ENCODE measurements at regions not wholly inside any gene's neighbourhood (a gene's known extent, or its start where the extent isn't known, plus 50 kb on each side); places are given as distances from the start of the nearest gene placed in this dataset.
A peak's percentile ranks its signal among the peaks of the same experiment; 100 is the strongest.

DNA sequence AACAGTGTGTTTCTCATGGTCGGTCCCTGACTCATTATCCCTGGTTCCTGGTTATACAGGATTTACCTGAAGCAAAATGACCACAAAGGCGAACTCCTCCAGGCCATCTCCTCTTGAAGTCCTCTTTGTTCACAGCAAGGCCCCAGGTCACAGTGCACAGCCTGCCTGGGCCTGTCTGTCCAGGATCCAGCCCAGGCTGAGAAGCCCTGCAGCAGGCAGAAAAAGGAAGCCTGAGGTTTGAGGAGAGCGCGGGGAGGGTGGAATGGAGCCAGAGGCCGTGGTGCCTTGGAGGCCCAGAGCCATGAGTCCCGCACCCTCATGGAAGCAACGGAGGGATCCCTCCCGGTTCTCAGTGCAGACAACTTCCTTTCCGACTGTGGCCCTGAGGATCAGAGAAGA, 136.8 kb upstream of the IRF2BP2 start:
- no peak overlapping the region for H3K27ac Mint-ChIP-seq
- no peaks in the 10 kb centered on the region for H3K36me3 Mint-ChIP-seq
- H3K9me3 Mint-ChIP-seq: no peaks in the 10 kb centered on the region
- DNase-seq (ENCODE audit: low spot score in 2 of 2): no peak
- ATAC-seq: no peak

DNA sequence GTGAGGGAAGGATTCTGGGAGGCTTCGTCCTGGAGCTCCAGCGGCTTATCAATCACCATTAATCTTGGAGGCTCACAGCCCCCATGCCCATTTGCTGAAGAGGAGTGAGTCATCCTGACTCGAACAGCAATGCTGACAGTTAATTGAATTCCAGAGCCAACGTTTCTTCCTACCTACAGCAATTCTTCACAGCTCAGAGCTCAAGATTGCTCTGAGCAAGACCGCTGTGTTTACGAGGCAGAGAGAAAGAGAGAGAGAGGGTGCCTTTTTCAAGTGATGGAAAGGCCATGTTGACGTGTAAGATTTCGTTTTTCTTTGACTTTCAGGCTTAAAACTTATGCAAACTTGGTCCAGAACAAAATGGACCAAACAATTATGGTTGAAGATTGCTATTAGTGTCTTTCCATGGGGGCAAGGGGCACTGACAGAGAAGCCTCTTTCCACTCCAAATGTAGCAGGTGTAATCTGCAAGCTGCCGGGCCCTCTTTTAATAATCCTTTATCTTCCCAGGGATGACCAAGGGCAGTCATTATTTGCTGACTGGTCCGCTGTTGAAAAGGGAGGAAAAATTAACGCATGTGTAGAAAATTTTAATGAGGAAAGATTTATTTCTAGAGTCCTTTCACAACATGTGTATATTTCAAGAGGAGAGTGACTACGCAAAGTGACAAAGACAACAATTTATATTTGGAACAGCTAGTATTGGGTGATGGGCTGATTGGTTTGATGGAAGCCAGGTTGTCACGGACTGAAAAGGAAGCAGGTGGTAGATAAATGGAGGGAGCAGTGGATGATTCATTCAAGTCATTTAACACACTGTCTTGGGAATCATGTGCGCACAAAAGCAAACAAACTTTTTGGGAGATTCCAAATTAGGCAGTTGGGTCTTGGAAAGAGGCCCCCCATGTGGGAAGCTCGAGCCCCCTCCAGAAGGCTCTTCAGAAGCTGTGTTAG, 136.1 kb upstream of the IRF2BP2 start:
- H3K36me3 Mint-ChIP-seq: no peaks in the 10 kb centered on the region
- no peaks in the 10 kb centered on the region for H3K9me3 Mint-ChIP-seq
- no peak overlapping the region for H3K27ac Mint-ChIP-seq
- DNase-seq (ENCODE audit: low spot score in 2 of 2) (no peak), ATAC-seq (no peak)

DNA sequence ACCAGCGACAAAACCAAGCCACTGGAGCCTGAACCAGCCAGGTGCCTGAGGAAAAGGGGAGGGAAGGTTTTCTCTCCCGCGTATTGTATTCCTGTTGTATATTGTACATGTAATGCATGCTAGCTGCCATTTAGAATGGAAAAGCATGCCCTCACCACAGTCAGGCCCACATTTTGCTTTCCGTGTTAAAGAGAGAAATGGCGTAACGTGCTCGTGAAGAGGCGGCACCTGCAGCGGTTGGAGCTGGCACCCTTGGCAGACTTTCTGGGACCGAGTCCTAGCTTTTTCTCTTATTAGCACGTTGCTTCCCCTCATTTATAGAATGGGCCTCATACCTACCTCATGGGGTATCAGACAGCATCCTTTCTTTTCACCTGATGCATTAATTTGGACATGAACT, 135.3 kb upstream of the IRF2BP2 start:
- DNase-seq (ENCODE audit: low spot score in 2 of 2): no peak
- H3K9me3 Mint-ChIP-seq: no peaks in the 10 kb centered on the region
- H3K27ac Mint-ChIP-seq: no peak overlapping the region
- no peaks in the 10 kb centered on the region for H3K36me3 Mint-ChIP-seq
- ATAC-seq: no peak

DNA sequence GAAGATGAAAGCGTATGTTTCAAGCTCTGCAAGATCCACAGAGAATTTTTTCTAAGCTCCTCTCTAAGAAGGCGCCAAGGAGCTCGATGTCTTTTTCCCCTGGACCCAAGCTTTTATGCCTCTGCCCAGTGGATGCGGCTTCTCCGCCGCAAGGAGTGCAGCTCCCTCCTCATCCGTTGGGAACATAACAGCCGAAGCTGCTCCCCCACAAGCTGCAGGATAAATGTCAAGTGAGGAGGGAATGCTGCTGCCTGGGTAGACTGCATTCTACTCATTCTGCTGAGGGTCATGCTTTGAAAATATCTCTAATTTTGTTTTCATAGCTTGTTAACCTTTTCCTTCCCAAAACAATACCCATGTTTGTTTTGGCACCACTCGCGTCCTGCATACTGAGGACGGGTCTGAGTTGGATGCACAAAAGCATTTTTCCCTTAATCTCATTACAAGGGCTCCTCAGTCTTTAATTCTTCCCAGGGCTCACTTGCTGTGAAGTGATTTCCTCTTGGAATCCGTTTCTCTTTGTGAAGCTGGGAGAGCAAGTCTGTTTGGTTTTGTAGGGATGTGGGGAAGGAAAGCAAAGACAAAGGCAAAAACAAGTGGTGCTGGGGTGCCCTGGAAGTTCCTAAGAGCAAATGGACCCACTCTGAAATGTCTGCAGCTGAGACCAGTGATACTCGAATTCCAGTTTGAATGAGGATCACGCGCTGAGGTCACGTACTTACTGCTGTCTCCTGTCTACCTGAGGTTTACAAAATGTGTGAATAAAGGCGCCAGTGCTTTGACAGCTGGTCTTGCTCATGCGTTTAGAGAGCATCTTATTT, 134.0 kb upstream of the IRF2BP2 start:
- Mint-ChIP-seq H3K36me3 (no peaks in the 10 kb centered on the region), H3K9me3 (no peaks in the 10 kb centered on the region), H3K27ac (no peak overlapping the region)
- ATAC-seq: no peak
- DNase-seq (ENCODE audit: low spot score in 2 of 2): no peak

DNA sequence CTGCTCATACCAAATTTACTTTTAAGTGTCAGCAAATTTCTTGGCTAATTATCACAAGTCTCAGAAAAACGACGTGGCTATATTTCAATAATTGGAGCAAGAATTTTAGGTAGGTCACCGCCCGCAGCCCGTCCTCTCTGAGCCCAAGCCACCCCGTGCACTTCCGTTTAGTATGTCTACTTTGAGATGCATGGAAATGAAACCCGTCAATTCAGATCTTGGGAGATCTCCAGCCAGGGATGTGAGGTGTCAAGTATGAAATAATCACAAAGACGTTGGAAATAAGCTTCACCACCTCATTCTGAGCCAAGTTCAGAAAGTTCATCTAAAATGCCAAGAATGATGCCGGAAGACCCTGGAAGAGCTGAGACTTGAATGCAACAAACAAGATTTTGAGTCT, 132.6 kb upstream of the IRF2BP2 start:
- ATAC-seq (no peak), DNase-seq (ENCODE audit: low spot score in 2 of 2) (no peak)
- Mint-ChIP-seq H3K27ac (no peak overlapping the region), H3K36me3 (no peaks in the 10 kb centered on the region), H3K9me3 (no peaks in the 10 kb centered on the region)

DNA sequence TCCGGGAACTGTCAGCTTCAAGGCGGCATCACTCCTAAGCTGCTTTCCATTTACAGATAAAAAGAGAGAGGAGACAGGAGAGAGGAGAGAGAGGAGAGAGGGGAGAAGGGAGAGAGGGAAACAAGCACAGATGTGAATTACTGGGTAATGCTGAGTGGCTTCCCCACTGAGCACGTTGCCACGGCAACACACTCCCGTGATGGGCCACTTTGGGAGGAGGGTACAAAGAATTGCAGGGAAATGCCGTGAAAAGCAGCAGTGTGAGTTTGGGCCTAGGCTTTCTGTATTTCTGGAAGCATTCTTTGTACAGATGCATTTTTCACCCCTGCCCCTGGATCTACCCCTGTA, 128.0 kb upstream of the IRF2BP2 start:
- Mint-ChIP-seq H3K9me3 (no peaks in the 10 kb centered on the region), H3K36me3 (no peaks in the 10 kb centered on the region), H3K27ac (peak overlapping the region in 1 of 2 donors; percentile 17)
- DNase-seq (ENCODE audit: low spot score in 2 of 2) (no peak), ATAC-seq (no peak)

DNA sequence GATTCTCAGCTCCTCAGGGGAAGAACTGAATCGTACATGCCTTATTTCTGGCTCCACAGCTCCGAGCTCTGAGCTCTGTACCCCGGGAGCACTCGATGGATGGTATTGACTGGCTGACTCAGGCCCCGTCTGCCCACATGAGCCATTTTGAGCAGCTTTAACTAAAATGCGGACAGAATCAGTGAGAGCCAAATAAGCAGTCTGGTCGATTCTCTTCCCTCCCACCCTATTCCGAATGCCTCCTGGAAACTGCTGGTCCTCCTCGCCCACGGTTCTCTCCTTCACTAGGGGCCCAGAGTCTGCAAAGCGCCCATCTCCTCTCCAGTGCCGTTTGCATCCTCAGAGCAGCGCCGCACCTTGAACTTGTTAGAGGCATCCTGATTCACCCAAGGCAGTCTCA, 125.9 kb upstream of the IRF2BP2 start:
- Mint-ChIP-seq H3K27ac (no peak overlapping the region), H3K9me3 (no peaks in the 10 kb centered on the region), H3K36me3 (peaks cover 0 to 7% of the 10 kb centered on the region in 2 donors)
- DNase-seq (ENCODE audit: low spot score in 2 of 2) (no peak), ATAC-seq (no peak)

DNA sequence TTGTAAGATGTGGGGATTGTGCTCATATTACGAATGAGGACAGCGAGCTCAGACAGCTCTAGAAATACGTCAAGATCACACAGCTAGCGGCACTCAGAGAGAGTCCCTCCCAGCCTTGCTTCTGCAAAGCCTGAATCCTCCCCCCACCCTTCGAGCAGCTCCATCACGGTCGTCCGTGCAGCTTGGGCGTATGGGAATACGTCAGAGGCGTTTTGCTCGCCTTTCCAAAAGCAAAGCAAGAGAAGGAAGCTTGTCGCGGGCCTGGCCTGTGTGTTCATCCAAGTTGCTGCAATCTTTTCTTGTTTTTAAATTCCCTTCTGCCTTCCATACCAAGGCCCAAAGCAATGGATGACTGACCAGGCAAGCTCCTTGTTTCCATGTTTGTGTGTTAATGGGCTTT, 125.5 kb upstream of the IRF2BP2 start:
- Mint-ChIP-seq H3K27ac (no peak overlapping the region), H3K9me3 (no peaks in the 10 kb centered on the region), H3K36me3 (peaks cover 0 to 7% of the 10 kb centered on the region in 2 donors)
- DNase-seq (ENCODE audit: low spot score in 2 of 2) (no peak), ATAC-seq (no peak)

DNA sequence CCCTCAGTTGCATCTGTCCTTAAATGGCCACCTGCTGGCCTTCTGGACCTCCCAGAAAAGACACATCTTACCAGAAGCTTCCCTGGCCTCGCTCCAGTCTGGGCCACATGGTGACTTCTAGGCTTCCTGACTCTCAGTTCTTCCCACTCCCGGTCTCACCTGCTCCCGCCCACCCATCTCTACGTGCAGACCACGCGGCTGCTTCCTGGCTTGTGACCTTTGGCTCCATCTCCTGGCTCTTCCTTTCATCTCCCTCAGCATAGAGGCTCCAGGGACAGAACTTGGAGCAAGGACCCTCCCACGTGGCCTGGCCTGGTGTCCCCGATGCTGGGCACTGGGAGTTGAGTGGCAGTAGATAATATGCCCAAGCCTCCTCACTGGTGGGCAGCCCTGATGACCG, 124.9 kb upstream of the IRF2BP2 start:
- Mint-ChIP-seq H3K9me3 (no peaks in the 10 kb centered on the region), H3K36me3 (peaks cover 0 to 12% of the 10 kb centered on the region in 2 donors), H3K27ac (peak overlapping the region; percentile 26 to 37)
- DNase-seq (ENCODE audit: low spot score in 2 of 2): no peak
- no peak for ATAC-seq

DNA sequence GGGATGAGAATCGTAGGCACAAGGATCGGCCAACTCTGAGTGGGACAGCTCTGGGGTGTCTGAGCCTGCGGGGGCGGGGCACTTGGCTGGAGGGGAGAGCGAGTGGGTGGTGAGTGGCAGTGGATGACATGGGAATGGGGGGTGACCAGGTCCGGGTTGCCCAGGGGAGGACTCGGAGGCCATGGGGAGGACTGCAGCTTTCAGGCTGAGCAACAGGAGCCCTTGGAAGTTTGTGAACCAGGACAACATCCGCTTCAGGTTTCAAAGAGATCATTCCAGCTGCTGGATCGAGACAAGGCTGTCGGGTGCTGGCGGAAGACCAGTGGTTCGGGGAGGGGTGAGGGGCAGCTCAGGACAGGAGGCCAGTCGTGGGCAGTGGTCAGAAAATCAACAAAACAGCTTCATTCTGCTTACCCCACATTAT, 124.4 kb upstream of the IRF2BP2 start:
- DNase-seq (ENCODE audit: low spot score in 2 of 2) (no peak), ATAC-seq (no peak)
- peaks cover 0 to 16% of the 10 kb centered on the region in 2 donors for H3K36me3 Mint-ChIP-seq
- H3K27ac Mint-ChIP-seq: peak overlapping the region in 1 of 2 donors; percentile 25
- no peaks in the 10 kb centered on the region for H3K9me3 Mint-ChIP-seq

DNA sequence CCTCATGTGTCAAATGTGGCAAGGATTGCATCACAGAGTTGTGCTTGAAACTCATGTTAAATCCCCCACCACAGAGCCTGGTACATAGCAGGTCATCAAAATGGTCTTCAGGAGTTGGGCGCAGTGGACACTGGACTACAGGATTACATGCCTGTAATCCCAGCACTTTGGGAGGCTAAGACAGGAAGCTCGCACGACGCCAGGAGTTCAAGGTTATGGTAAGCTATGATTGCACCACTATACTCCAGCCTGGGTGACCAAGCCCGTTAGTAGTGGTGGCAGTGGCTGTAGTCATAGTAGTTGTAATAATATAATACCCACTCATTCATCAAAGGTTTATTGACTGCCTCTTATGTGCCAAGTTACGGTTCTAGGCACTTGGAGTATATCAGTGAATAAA, 123.4 kb upstream of the IRF2BP2 start:
- ATAC-seq (no peak), DNase-seq (ENCODE audit: low spot score in 2 of 2) (no peak)
- H3K27ac Mint-ChIP-seq: no peak overlapping the region

DNA sequence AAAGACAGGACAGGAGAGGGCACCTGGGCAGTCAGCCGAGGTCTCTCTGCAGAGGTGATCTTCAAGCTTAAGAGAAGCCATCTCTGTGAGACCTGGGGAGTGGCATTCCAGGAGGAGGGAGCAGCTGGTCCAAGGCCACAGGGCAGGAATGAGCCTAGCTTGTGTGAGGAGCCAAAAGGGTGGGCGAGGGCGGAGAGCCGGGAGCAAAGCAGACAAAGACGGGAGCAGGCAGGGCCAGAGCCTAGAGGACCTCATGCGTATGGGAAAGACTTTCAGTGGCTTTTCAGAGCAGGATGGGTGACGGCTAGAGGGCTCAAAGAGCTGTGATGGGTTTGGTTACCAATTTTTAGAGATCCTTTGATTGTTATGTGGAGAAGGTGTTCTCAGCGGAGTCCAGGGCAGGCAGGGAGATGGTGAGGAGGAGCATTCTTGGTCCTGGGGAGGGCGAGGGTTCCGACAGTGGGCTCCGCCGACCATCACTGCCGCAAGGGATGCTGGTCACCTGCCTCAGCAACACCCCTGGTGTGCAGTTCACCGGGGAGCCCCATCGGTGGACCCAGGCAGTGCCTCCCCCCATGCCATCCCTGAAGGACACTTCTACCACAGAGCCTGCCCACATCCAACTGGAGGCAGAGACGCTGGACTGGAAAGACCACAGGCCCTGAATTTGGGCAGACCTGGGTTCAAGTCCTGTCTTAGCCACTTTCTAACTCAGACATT, 122.9 kb upstream of the IRF2BP2 start:
- Mint-ChIP-seq H3K27ac (peak overlapping the region in 1 of 2 donors; percentile 93), H3K9me3 (no peaks in the 10 kb centered on the region), H3K36me3 (peaks cover 0 to 32% of the 10 kb centered on the region in 2 donors)
- ATAC-seq (no peak), DNase-seq (ENCODE audit: low spot score in 2 of 2) (no peak)

More for the DNA sequence above, 123.4 kb upstream of the IRF2BP2 start:
- peaks cover 0 to 26% of the 10 kb centered on the region in 2 donors for H3K36me3 Mint-ChIP-seq
- H3K9me3 Mint-ChIP-seq: no peaks in the 10 kb centered on the region

DNA sequence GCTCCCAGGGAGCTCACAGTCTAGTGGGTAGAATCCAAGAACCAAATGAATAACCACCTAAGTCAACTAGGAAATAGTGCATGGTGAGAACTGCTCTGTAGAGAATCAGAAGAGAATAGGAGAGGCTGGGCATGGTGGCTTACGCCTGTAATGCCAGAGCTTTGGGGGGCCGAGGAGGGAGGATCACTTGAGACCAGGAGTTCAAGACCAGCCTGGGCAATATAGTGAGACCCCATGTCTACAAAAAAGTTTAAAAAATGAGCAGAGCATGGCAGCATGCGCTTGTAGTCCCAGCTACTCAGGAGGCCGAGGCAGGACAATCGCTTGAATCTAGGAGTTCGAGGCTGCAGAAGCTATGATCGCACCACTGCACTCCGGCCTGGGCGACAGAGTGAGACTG, 122.3 kb upstream of the IRF2BP2 start:
- peak overlapping the region; percentile 87 to 93 for H3K27ac Mint-ChIP-seq
- peaks cover 0 to 36% of the 10 kb centered on the region in 2 donors for H3K36me3 Mint-ChIP-seq
- no peak for DNase-seq (ENCODE audit: low spot score in 2 of 2)
- ATAC-seq: no peak
- H3K9me3 Mint-ChIP-seq: no peaks in the 10 kb centered on the region

DNA sequence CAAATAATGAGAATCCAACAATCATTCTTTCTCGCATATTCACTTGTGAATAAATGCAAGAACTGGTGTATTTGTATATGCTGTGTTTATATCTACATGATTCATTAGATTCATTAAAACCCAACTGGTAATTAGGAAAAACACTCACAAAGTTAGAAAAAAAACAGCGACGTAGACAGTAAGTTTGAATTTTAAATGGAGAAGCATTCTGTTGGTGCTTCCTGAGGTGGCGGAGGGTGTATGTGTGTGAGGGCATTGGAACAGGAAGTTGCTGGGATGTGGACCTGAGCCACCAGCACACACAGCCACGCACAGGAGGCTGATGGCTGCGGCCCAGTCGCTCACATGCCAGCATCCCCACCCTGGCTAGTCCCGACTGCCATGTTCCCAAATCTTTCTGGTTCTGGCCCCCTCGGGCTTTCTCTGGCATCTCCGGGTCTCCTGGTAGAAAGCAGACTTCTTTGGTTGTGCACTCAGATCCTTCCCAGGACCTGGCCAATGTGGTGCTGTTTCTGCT, 121.6 kb upstream of the IRF2BP2 start:
- peak overlapping the region; percentile 87 to 93 for H3K27ac Mint-ChIP-seq
- H3K9me3 Mint-ChIP-seq: no peaks in the 10 kb centered on the region
- peak in 1 of 2 donors; percentile 25 for DNase-seq (ENCODE audit: low spot score in 2 of 2)

DNA sequence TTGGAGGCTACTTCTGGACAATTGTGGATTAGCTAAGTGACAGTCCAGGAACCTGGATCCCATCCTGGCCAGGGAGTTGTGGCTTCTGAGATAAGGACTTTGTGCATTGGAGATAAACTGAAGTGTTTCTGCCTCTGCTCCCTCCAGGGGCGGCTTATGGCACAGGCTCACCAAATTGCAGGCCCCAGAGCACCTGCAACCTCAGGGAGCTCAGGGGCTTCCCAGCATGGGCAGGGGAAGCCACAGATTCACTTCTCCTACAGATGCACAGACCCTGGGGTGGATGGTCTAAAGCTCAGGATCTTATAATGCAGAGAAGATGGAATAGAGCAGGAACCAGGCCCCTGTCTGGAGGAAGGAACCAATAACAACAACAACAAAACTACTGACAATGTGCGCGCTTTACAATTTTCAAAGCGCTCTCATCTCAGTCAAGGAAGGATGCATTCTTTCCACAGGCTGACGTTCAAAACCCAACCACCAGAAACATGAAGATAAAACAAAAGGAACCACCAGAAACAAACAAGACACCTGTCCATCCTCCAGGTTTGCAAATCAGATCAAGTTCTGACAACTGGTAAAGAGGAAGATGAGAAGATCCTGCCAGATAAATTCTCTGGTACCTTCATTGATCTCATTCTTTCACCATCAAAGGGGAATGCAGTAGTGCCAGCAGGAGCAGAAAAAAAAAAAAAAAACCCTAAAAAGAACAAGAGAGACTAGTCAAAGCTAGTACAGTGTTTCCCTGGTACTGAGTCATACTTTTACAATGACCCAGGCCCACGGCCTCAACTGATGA, 121.0 kb upstream of the IRF2BP2 start:
- ATAC-seq (peak; percentile 92 to 95), DNase-seq (ENCODE audit: low spot score in 2 of 2) (peak in 1 of 2 donors; percentile 43)
- Mint-ChIP-seq H3K9me3 (no peaks in the 10 kb centered on the region), H3K36me3 (peaks cover 0 to 36% of the 10 kb centered on the region in 2 donors), H3K27ac (peak overlapping the region; percentile 87 to 93)

More for the DNA sequence above, 121.6 kb upstream of the IRF2BP2 start:
- peaks cover 0 to 36% of the 10 kb centered on the region in 2 donors for H3K36me3 Mint-ChIP-seq
- ATAC-seq: peak; percentile 59 to 60

DNA sequence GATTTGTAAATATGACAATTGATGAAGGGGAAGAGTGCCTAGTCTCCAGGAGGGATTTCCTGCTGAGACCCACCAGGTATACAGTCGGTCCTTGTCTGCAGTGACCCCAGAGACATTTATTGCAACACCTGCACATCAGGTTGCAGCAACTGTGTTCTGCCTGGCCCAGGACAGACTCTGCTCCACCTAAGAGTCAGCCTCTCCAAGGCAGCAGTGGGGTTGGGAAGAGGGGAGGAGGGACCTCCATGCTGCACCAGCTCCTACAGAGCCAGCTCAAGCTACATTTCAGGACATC, 120.4 kb upstream of the IRF2BP2 start:
- ATAC-seq (no peak), DNase-seq (ENCODE audit: low spot score in 2 of 2) (no peak)
- Mint-ChIP-seq H3K36me3 (peaks cover 0 to 42% of the 10 kb centered on the region in 2 donors), H3K27ac (peak overlapping the region; percentile 87 to 93), H3K9me3 (no peaks in the 10 kb centered on the region)

Measured in activated naive CD4-positive, alpha-beta T cell treated with anti-CD3 and anti-CD28 coated beads, Interleukin-2, amount 50 U/mL, for 72 hours (primary cell).